HepG2 (cell line): ENCODE measurements at regions not wholly inside any gene's neighbourhood (a gene's known extent, or its start where the extent isn't known, plus 50 kb on each side); places are given as distances from the start of the nearest gene placed in this dataset.

ENCODE experiments used
- ATAC-seq: fragments of 200-7000 bp; cut with Tn5 transposase; 3 replicates; pipeline ENCODE4 v1.9.1; 2020; ENCODE audit warnings: mild to moderate bottlenecking, moderate library complexity
- BruUV-seq: library from RNA; stranded (reverse); fragments of 400-500 nt; replicated peaks from 2 replicates; lab custom pipeline; 2021; lab: Mats Ljungman, UMichigan
- CTCF ChIA-PET: fragments of 300-600 bp; formaldehyde crosslinking; extraction: SDS; loops from one replicate; lab custom pipeline; 2021; ENCODE audit warnings: low total read pairs, inconsistent platforms, low intra/inter-chr PET ratio; lab: Yijun Ruan, JAX
- POLR2A ChIA-PET: fragments of 350-600 bp; sonication (Branson Sonifier 250); formaldehyde crosslinking; loops from one replicate; lab custom pipeline; 2020; ENCODE audit warnings: antibody characterized with exemption, inconsistent platforms; lab: Yijun Ruan, JAX
- DNase-seq: peaks from one replicate; pipeline ENCODE4 v3.0.0-alpha.2; 2015; ENCODE audit warnings: low spot score
- FAIRE-seq: peaks from 3 replicates; lab custom pipeline; 2011; peaks lifted over from hg19 to GRCh38; lab: Jason Lieb, UNC
- H2AFZ ChIP-seq: one replicate; pipeline ENCODE4 v1.6.1; 2011; ENCODE audit warnings: low read length, inconsistent platforms
- H3K27ac ChIP-seq: fragments of 300-600 bp; 3 replicates; pipeline ENCODE4 v1.8.0; 2011; ENCODE audit warnings: mixed run types, mild to moderate bottlenecking, mixed read lengths, low read length, inconsistent platforms; ENCODE audit not compliant: insufficient read depth; ENCODE audit errors: extremely low read length
- H3K27me3 ChIP-seq, 2 experiments: fragments of 200-600 bp in 1 of 2; 2 replicates in 1 of 2; 3 replicates in 1 of 2; pipeline versions ENCODE4 v1.6.0 to v1.8.0; 2011; ENCODE audit warnings: low read length in 2 of 2, mild to moderate bottlenecking in 2 of 2, moderate library complexity in 2 of 2, inconsistent platforms in 1 of 2; ENCODE audit not compliant: insufficient read depth in 2 of 2, control insufficient read depth in 1 of 2
- H3K36me3 ChIP-seq, 2 experiments: fragments of 200-600 bp in 1 of 2; replicated peaks in 1 of 2; 2 replicates in 1 of 2; 3 replicates in 1 of 2; pipeline versions ENCODE4 v1.5.1 to v1.8.0; 2011; ENCODE audit warnings: low read length in 2 of 2, inconsistent platforms in 1 of 2; ENCODE audit not compliant: insufficient read depth in 2 of 2, control insufficient read depth in 1 of 2
- H3K4me1 ChIP-seq: 2 replicates; pipeline ENCODE4 v1.5.1; 2012; ENCODE audit warnings: low read length, inconsistent platforms; ENCODE audit not compliant: insufficient read depth
- H3K4me2 ChIP-seq: 2 replicates; pipeline ENCODE4 v1.6.0; 2011; ENCODE audit warnings: low read depth, low read length, inconsistent platforms
- H3K4me3 ChIP-seq, 3 experiments: fragments of 200-600 bp in 1 of 3; sonication (generic), shearing (Covaris generic) in 1 of 3; replicated peaks in 1 of 3; 2 replicates each; pipeline ENCODE4 v1.5.1; 2011 to 2016; ENCODE audit warnings: low read length in 3 of 3, inconsistent platforms in 2 of 3, low read depth in 2 of 3, mild to moderate bottlenecking in 2 of 3, control low read depth in 1 of 3, mixed read lengths in 1 of 3; ENCODE audit not compliant: insufficient read depth in 1 of 3
- H3K79me2 ChIP-seq: one replicate; pipeline ENCODE4 v1.6.1; 2011; ENCODE audit warnings: low read length, inconsistent platforms; ENCODE audit not compliant: insufficient read depth
- H3K9ac ChIP-seq: 2 replicates; pipeline ENCODE4 v1.6.0; 2011; ENCODE audit warnings: mild to moderate bottlenecking, low read depth, low read length, inconsistent platforms; ENCODE audit not compliant: insufficient read depth
- H3K9me3 ChIP-seq: 2 replicates; pipeline ENCODE4 v1.5.1; 2012; ENCODE audit warnings: mild to moderate bottlenecking, low read length
- H4K20me1 ChIP-seq: 2 replicates; pipeline ENCODE4 v1.6.0; 2011; ENCODE audit warnings: inconsistent platforms, mild to moderate bottlenecking, low read length, moderate library complexity; ENCODE audit not compliant: insufficient read depth
- FOSL2 ChIP-seq: sonication (generic); formaldehyde crosslinking; IDR thresholded peaks from 2 replicates; pipeline ENCODE4 v1.4.0; 2020; ENCODE audit warnings: missing genetic modification reagents
- HNF1B ChIP-seq: sonication (generic); formaldehyde crosslinking; IDR thresholded peaks from 2 replicates; pipeline ENCODE4 v1.5.1; 2020; ENCODE audit warnings: mild to moderate bottlenecking, moderate library complexity, missing genetic modification reagents
- KLF12 ChIP-seq: sonication (generic); formaldehyde crosslinking; IDR thresholded peaks from 2 replicates; pipeline ENCODE4 v1.4.0; 2020; ENCODE audit warnings: missing genetic modification reagents, borderline replicate concordance
- MNT ChIP-seq: fragments of 450-650 bp; IDR thresholded peaks from 2 replicates; pipeline ENCODE4 v1.6.1; 2016
- PCBP1 ChIP-seq: fragments of 200-400 bp; formaldehyde crosslinking; IDR thresholded peaks from 2 replicates; pipeline ENCODE4 v1.6.1; 2017; ENCODE audit warnings: mild to moderate bottlenecking, low read depth, low read length, borderline replicate concordance
- RFXANK ChIP-seq: IDR thresholded peaks from 2 replicates; pipeline ENCODE4 v1.6.1; 2016
- TBL1XR1 ChIP-seq: fragments of 150-350 bp; IDR thresholded peaks from 2 replicates; pipeline ENCODE4 v1.6.1; 2014; ENCODE audit warnings: borderline replicate concordance, low read length; ENCODE audit not compliant: partially characterized antibody
- ZMAT3 ChIP-seq: sonication (generic); formaldehyde crosslinking; conservative IDR thresholded peaks from 2 replicates; pipeline ENCODE4 v1.7.0; 2021; ENCODE audit warnings: missing genetic modification reagents
- ZNF17 ChIP-seq: sonication (generic); formaldehyde crosslinking; IDR thresholded peaks from 2 replicates; pipeline ENCODE4 v1.5.0; 2020; ENCODE audit warnings: mild to moderate bottlenecking, missing genetic modification reagents
- ZNF18 ChIP-seq: sonication (generic); formaldehyde crosslinking; IDR thresholded peaks from 2 replicates; pipeline ENCODE4 v1.8.0; 2022; ENCODE audit warnings: mild to moderate bottlenecking, missing genetic modification reagents; ENCODE audit not compliant: insufficient replicate concordance
- ZNF687 ChIP-seq: sonication (generic); formaldehyde crosslinking; IDR thresholded peaks from 2 replicates; pipeline ENCODE4 v1.5.1; 2020; ENCODE audit warnings: mild to moderate bottlenecking, missing genetic modification reagents, moderate library complexity
- ZZZ3 ChIP-seq: sonication (generic); formaldehyde crosslinking; IDR thresholded peaks from 2 replicates; pipeline ENCODE4 v1.4.0; 2020; ENCODE audit warnings: missing genetic modification reagents, mild to moderate bottlenecking, borderline replicate concordance
- WGBS: methylation state at CpG from one replicate; pipeline ENCODE4 v1.1.6; 2017; ENCODE audit warnings: low lambda C conversion rate; 5-methylcytosine and 5-hydroxymethylcytosine counted together
- in situ Hi-C: cut with HindIII; loops from 2 replicates; pipeline ENCODE4 v1.10.0; 2017; ENCODE audit warnings: low pct_unique_long_range_greater_than_20kb; ENCODE audit not compliant: extremely low pct_ligation_motif_present
- intact Hi-C: fragments of 100-400 bp; cut with micrococcal nuclease; formaldehyde crosslinking; loops from one replicate; pipeline ENCODE4 v1.10.0; 2022; ENCODE audit not compliant: unreplicated experiment

- 44% methylated on average over 6 of the region's 6 CpGs for WGBS
- no peak overlapping the region for H3K9ac ChIP-seq
- H3K4me2 ChIP-seq, result no peak overlapping the region
- FAIRE-seq (no peak), DNase-seq (no peak), ATAC-seq (no peak)
- CTCF ChIA-PET, result no interaction called here
- in situ Hi-C loops, result no loop called here
- intact Hi-C loops, result no loop called here
- no peak overlapping the region for H3K27ac ChIP-seq
- no peaks in the 10 kb centered on the region for H3K9me3 ChIP-seq
- H2AFZ ChIP-seq, result no peak overlapping the region
- no peak overlapping the region for H3K4me3 ChIP-seq
- POLR2A ChIA-PET, result no interaction called here
- no peaks in the 10 kb centered on the region for H3K79me2 ChIP-seq
- BruUV-seq, result no TSS peak
- H3K4me1 ChIP-seq, result no peaks in the 10 kb centered on the region
- H3K27me3 ChIP-seq, result no peaks in the 10 kb centered on the region; a peak in 1 of 5 replicates
- H3K36me3 ChIP-seq, result no peaks in the 10 kb centered on the region
- H4K20me1 ChIP-seq, result no peaks in the 10 kb centered on the region
- TF ChIP-seq ZZZ3 (CRISPR knock-in tag) (no peak), TBL1XR1 (no peak), HNF1B (no peak), ZNF18 (no peak), PCBP1 (no peak), FOSL2 (no peak), ZNF17 (CRISPR knock-in tag) (no peak), RFXANK (CRISPR knock-in tag) (no peak), KLF12 (no peak), ZNF687 (CRISPR knock-in tag) (no peak), MNT (no peak), ZMAT3 (no peak)
Measured at GRCh38 chr2:3129867-3130266, 247.8 kb downstream of the EIPR1 start.
